GM21786 (cell line): ENCODE measurements at regions not wholly inside any gene's neighbourhood (a gene's known extent, or its start where the extent isn't known, plus 50 kb on each side); places are given as distances from the start of the nearest gene placed in this dataset.

Experiments
- ATAC-seq: cut with Tn5 transposase; IDR thresholded peaks from one replicate; pipeline ENCODE4 v1.9.1; 2021; ENCODE audit not compliant: unreplicated experiment

GRCh38 chr18:76771192-76771799 is 51.1 kb upstream of the ZNF236 start:
- no peak for ATAC-seq

GRCh38 chr18:76767954-76768353 is 54.4 kb upstream of the ZNF236 start:
- ATAC-seq = no peak

GRCh38 chr18:76766429-76766828 is 55.9 kb upstream of the ZNF236 start:
- ATAC-seq = no peak

GRCh38 chr18:76765649-76766048 is 56.7 kb upstream of the ZNF236 start:
- ATAC-seq = no peak

- ATAC-seq = no peak
Observed at GRCh38 chr18:76764291-76764901, 58.0 kb upstream of the ZNF236 start.

- ATAC-seq = no peak
Observed at GRCh38 chr18:76759056-76759455, 63.3 kb upstream of the ZNF236 start.

GRCh38 chr18:76757925-76758324 is 64.4 kb upstream of the ZNF236 start:
- ATAC-seq = no peak

GRCh38 chr18:76757335-76757734 is 65.0 kb upstream of the ZNF236 start:
- no peak for ATAC-seq

GRCh38 chr18:76756531-76757253 is 65.7 kb upstream of the ZNF236 start:
- ATAC-seq = no peak

GRCh38 chr18:76754351-76754750 is 68.0 kb upstream of the ZNF236 start:
- ATAC-seq = no peak

- ATAC-seq = no peak
Observed at GRCh38 chr18:76752400-76752799, 70.0 kb upstream of the ZNF236 start.

GRCh38 chr18:76750917-76751890 is 71.2 kb upstream of the ZNF236 start:
- ATAC-seq = no peak

GRCh38 chr18:76750269-76750668 is 72.1 kb upstream of the ZNF236 start:
- ATAC-seq = no peak

- ATAC-seq = no peak
Observed at GRCh38 chr18:76747676-76748075, 74.7 kb upstream of the ZNF236 start.

- ATAC-seq = no peak
Observed at GRCh38 chr18:76741346-76741745, 81.0 kb upstream of the ZNF236 start.

- no peak for ATAC-seq
Observed at GRCh38 chr18:76736309-76736708, 86.0 kb upstream of the ZNF236 start.

- ATAC-seq = no peak
Observed at GRCh38 chr18:76730901-76731300, 91.5 kb upstream of the ZNF236 start.

- ATAC-seq = no peak
Observed at GRCh38 chr18:76727589-76727988, 94.8 kb upstream of the ZNF236 start.

GRCh38 chr18:76725445-76725844 is 96.9 kb upstream of the ZNF236 start:
- no peak for ATAC-seq

GRCh38 chr18:76722224-76723061 is 99.9 kb upstream of the ZNF236 start:
- no peak for ATAC-seq
